BJ (cell line): ENCODE measurements at regions not wholly inside any gene's neighbourhood (a gene's known extent, or its start where the extent isn't known, plus 50 kb on each side); places are given as distances from the start of the nearest gene placed in this dataset.

Source experiments
- CTCF ChIA-PET: fragments of 350-600 bp; formaldehyde crosslinking; extraction: SDS; loops from one replicate; lab custom pipeline; 2021; ENCODE audit warnings: antibody characterized with exemption, inconsistent platforms; lab: Yijun Ruan, JAX
- POLR2A ChIA-PET: fragments of 300-600 bp; sonication (Branson Sonifier 250); formaldehyde crosslinking; extraction: SDS; loops from one replicate; lab custom pipeline; 2021; ENCODE audit warnings: antibody characterized with exemption; lab: Charles Lee
- DNase-seq: peaks from one replicate; pipeline ENCODE4 v3.0.0-alpha.2; 2011; ENCODE audit warnings: low read depth
- H3K27me3 ChIP-seq: 2 replicates; pipeline ENCODE4 v1.6.0; 2011; ENCODE audit warnings: low read length; ENCODE audit not compliant: control insufficient read depth, insufficient read depth
- H3K36me3 ChIP-seq: 2 replicates; pipeline ENCODE4 v1.5.1; 2011; ENCODE audit warnings: low read length; ENCODE audit not compliant: control insufficient read depth, insufficient read depth
- H3K4me3 ChIP-seq: 2 replicates; pipeline ENCODE4 v1.5.1; 2011; ENCODE audit warnings: low read depth, mild to moderate bottlenecking, control low read depth, low read length
- CTCF ChIP-seq: IDR thresholded peaks from 2 replicates; pipeline ENCODE4 v1.5.1; 2011; ENCODE audit warnings: low read depth, mild to moderate bottlenecking, control low read depth, inconsistent platforms, low read length, moderate library complexity; ENCODE audit not compliant: insufficient read depth

- no peaks in the 10 kb centered on the region for H3K27me3 ChIP-seq
- H3K4me3 ChIP-seq: no peak overlapping the region
- ChIA-PET CTCF (no interaction called here), POLR2A (no interaction called here)
- no peak for TF ChIP-seq CTCF
- no peak for DNase-seq
- H3K36me3 ChIP-seq: no peaks in the 10 kb centered on the region
Measured at GRCh38 chr2:207226671-207227061, 60.9 kb upstream of the KLF7 start.

GRCh38 chr2:207227062-207227748 lies 61.5 kb upstream of the KLF7 start:
- no peak overlapping the region for H3K4me3 ChIP-seq
- TF ChIP-seq CTCF: no peak
- ChIA-PET CTCF (no interaction called here), POLR2A (no interaction called here)
- no peaks in the 10 kb centered on the region for H3K27me3 ChIP-seq
- H3K36me3 ChIP-seq: no peaks in the 10 kb centered on the region
- DNase-seq: no peak

- ChIA-PET POLR2A (no interaction called here), CTCF (no interaction called here)
- no peak overlapping the region for H3K4me3 ChIP-seq
Measured at GRCh38 chr2:207227749-207228145, 62.0 kb upstream of the KLF7 start.

GRCh38 chr2:207228402-207228801 lies 62.7 kb upstream of the KLF7 start:
- Histone ChIP-seq H3K4me3 (no peak overlapping the region), H3K27me3 (no peaks in the 10 kb centered on the region), H3K36me3 (no peaks in the 10 kb centered on the region)
- POLR2A ChIA-PET: no interaction called here
- no peak for TF ChIP-seq CTCF
- CTCF ChIA-PET: interaction anchor here (0.7 kb wide), 1 partner anchor 10 kb away, joined by 5 read pairs; no protein-coding TSS in a partner anchor
- DNase-seq: no peak

More at GRCh38 chr2:207227749-207228145, 62.0 kb upstream of the KLF7 start:
- DNase-seq: no peak
- TF ChIP-seq CTCF: no peak
- no peaks in the 10 kb centered on the region for H3K36me3 ChIP-seq
- no peaks in the 10 kb centered on the region for H3K27me3 ChIP-seq

GRCh38 chr2:207229161-207229560 lies 63.4 kb upstream of the KLF7 start:
- TF ChIP-seq CTCF: no peak
- DNase-seq: no peak
- Histone ChIP-seq H3K36me3 (no peaks in the 10 kb centered on the region), H3K4me3 (no peak overlapping the region), H3K27me3 (no peaks in the 10 kb centered on the region)
- ChIA-PET CTCF (interaction anchor here (0.7 to 1.8 kb wide), 3 partner anchors 8 to 70 kb away, joined by 3 to 5 read pairs (median 3); no protein-coding TSS in a partner anchor), POLR2A (no interaction called here)
